NCI-H82 treated with DMSO at 0.1 percent for 48 hours (cell line): ENCODE measurements at regions not wholly inside any gene's neighbourhood (a gene's known extent, or its start where the extent isn't known, plus 50 kb on each side); places are given as distances from the start of the nearest gene placed in this dataset.
"Not testable (repeated sequence)": the region's sequence is repeated elsewhere in the genome, so short reads cannot be mapped to it uniquely, and the experiment has no call there.

ENCODE experiments used
- DNase-seq: peaks from one replicate; lab custom pipeline; 2025; ENCODE audit not compliant: unreplicated experiment; lab: John Stamatoyannopoulos, UW

DNA sequence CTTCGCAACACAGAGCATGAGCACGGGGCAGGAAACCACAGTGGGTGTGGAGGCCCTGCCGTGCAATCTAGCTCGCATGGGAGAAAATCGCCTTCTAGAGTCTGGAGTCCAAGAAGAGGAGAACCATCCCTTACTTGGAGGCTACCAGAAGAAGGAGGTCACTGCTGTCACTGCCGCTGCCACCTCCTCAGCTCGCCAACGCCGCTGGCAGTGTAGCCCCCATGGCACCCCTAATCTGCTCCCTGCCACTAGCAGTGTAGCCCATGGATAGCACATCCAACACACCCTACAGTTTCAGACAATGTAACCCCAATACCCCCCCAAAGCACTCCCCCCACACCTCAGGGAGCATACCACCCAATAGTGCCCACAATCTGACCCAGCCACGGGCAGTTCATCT, 438.0 kb upstream of the ZNF337 start:
- DNase-seq = no peak

GRCh38 chr20:26133794-26134193, 437.1 kb upstream of the ZNF337 start:
- not testable (repeated sequence) for DNase-seq

- not testable (repeated sequence) for DNase-seq
Observed at GRCh38 chr20:26120920-26121319, 424.3 kb upstream of the ZNF337 start.

DNA sequence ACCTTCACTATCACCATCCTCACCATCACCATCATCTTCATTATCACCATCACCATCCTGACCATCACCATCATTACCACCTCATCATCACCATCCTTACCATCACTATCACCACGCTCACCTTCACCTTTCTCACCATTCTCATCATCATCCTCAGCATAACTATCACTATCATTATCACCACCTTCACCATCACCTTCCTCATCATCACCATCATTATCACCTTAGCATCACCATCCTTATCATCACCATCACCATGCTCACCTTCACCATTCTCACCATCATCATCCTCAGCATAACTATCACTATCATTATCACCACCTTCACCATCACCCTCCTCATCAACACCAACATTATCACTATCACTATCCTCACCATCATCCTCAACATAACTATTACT, 397.8 kb upstream of the ZNF337 start:
- not testable (repeated sequence) for DNase-seq

GRCh38 chr20:26091921-26092320, 395.3 kb upstream of the ZNF337 start:
- not testable (repeated sequence) for DNase-seq

GRCh38 chr20:26086195-26086594, 389.5 kb upstream of the ZNF337 start:
- DNase-seq = not testable (repeated sequence)

- not testable (repeated sequence) for DNase-seq
Observed at GRCh38 chr20:26073972-26074371, 377.3 kb upstream of the ZNF337 start.

- not testable (repeated sequence) for DNase-seq
Observed at GRCh38 chr20:26059324-26059723, 362.7 kb upstream of the ZNF337 start.

GRCh38 chr20:26058446-26058845, 361.8 kb upstream of the ZNF337 start:
- not testable (repeated sequence) for DNase-seq

- DNase-seq = not testable (repeated sequence)
Observed at GRCh38 chr20:26057135-26057752, 360.6 kb upstream of the ZNF337 start.

- DNase-seq = not testable (repeated sequence)
Observed at GRCh38 chr20:26025792-26026191, 329.1 kb upstream of the ZNF337 start.

GRCh38 chr20:26010942-26011276, 314.3 kb upstream of the ZNF337 start:
- DNase-seq = not testable (repeated sequence)

GRCh38 chr20:26010224-26010941, 313.7 kb upstream of the ZNF337 start:
- not testable (repeated sequence) for DNase-seq

DNA sequence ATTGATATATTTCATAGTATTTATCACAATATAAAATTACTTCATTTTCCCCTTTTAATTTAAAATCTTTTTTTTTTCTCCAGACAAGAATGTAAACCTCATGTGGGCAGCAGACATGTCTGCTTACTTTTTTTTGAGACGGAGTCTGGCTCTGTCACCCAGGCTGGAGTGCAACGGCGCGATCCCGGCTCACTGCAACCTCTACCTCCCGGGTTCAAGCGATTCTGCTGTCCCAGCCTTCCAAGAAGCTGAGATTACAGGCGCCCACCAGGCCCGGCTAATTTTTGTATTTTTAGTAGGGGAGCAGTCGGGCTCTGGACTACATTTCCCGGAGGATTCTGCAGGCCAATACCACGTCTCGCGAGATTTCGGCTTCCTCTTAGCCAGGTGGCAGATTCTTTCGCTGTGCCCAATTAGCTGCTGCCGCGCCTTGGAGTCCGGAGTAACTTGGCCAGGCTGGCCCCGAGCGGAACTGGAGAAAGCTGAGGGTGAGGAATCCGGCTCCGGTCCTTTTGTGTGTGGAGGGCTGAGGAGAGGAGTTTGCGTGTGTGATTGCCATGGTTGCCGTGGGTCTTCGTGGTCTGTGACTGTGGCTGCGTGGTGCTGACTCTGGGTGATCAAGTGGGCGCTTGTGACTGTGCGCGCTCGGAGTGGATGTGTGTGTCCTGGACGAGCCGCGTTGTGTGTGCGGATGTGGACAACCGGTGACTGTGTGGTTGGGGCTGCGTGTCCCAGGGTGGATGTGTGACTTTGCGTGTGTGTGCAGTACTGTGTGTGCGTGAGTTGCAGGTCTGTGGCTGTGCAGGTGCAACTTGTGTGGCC, 313.0 kb upstream of the ZNF337 start:
- not testable (repeated sequence) for DNase-seq

- not testable (repeated sequence) for DNase-seq
Observed at GRCh38 chr20:26008026-26008425, 311.4 kb upstream of the ZNF337 start.

DNA sequence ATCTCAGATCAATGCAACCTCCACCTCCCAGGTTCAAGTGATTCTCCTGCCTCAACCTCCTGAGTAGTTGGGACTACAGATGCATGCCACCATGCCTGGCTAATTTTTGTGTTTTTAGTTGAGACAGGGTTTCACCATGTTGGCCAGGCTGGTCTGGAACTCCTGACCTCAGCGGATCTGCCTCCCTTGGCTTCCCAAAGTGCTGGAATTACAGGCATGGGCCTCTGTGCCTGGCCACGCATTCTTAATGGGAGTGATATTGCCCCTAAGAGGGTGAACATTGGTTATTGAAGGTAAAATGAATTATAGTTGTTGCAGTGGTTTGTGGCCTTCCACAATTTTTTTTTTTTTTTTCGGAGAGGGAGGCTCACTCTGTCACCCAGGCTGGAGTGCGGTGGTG, 309.5 kb upstream of the ZNF337 start:
- not testable (repeated sequence) for DNase-seq

DNA sequence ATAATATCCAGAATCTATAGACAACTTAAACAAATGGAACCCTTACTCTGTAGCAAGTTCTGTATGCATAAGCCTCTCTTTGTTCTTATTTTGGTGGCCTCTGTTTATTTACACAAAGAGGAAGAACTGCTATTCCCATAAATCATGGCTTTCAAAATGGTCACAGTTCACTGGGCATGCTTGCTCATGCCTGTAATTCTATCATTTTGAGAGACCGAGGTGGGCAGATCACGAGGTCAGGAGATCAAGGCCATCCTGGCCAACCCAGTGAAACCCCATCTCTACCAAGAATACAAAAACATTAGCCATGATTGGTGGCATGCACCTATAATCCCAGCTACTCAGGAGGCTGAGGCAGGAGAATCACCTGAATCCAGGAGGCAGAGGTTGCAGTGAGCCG, 307.3 kb upstream of the ZNF337 start:
- DNase-seq = not testable (repeated sequence)

GRCh38 chr20:25997367-25998038, 300.9 kb upstream of the ZNF337 start:
- DNase-seq = not testable (repeated sequence)

DNA sequence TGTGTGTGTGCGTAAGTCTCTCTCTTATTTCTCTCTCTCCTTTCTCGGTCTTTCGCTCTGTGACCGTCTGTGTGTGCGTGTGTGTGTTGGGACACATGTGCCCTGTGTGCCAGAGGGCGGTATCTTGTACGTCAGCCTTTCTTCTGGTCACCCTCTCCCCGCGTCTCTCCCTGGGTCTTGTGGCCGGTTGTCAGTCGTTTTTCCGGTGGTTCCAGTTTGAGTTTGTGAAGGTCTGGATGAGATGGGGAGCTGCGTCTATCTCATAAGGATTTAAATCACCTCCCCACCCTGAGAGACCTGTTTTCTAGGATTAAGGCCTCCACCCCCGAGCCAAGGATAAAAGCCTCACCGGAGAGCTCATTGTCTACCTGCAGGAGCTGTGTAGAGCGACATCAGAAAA, 295.5 kb upstream of the ZNF337 start:
- DNase-seq = no peak

- no peak for DNase-seq
Observed at GRCh38 chr20:25991756-25992130, 295.1 kb upstream of the ZNF337 start.

DNA sequence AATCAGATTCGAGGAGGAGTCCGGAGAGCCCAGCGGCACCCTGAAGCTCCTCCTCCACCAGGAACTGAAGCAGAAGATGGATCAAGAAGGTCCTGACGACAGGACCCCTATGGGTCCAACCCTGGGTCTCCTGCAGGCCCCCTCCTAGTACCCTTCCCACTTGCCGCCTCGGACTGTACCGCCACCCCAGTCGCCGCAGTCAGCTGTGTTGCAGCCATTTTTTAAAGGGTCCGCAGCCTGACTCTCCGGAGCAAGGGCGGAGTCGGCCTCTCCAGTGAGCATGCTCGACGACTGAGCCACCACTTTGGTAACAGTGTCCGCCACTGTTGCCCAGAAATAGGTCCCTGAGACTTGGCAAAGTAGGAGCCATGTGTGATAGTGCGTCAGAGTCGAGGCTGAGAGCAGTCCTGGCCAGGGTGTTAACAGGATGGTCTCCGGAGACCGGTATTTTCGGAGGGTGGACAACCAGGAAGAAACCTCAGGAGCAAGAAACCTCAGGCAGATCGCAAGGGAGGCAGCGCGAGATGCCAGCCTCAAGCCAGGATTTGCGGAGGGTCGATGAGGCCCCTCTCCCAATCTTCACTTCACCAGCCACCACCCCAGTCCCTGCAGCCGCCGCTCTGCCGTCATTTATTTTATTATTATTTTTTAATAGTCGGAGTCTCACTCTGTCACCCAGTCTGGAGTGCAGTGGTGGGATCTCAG, 294.6 kb upstream of the ZNF337 start:
- DNase-seq = no peak
